K562 (cell line): ENCODE measurements at regions not wholly inside any gene's neighbourhood (a gene's known extent, or its start where the extent isn't known, plus 50 kb on each side); places are given as distances from the start of the nearest gene placed in this dataset.
"Not testable (repeated sequence)": the region's sequence is repeated elsewhere in the genome, so short reads cannot be mapped to it uniquely, and the experiment has no call there.

Experiments used
- ATAC-seq: fragments of 200-7000 bp; cut with Tn5 transposase; 3 replicates; pipeline ENCODE4 v1.9.1; 2020; ENCODE audit warnings: moderate library complexity
- BruUV-seq: library from RNA; stranded (reverse); fragments of 400-500 nt; replicated peaks from 2 replicates; lab custom pipeline; 2021; lab: Mats Ljungman, UMichigan
- CTCF ChIA-PET: fragments of 300-600 bp; formaldehyde crosslinking; extraction: SDS; loops from one replicate; lab custom pipeline; 2021; ENCODE audit warnings: low intra/inter-chr PET ratio; lab: Yijun Ruan, JAX
- POLR2A ChIA-PET: fragments of 300-600, 350-650 bp; sonication (Branson Sonifier 250); formaldehyde crosslinking; extraction: SDS; loops from one replicate; lab custom pipeline; 2021; ENCODE audit warnings: antibody characterized with exemption, inconsistent platforms; lab: Yijun Ruan, JAX
- DNase-seq, 4 experiments: peaks; one replicate each; pipeline versions ENCODE4 v3.0.0 to v3.0.0-alpha.2; 2011 to 2018; ENCODE audit warnings: low spot score in 3 of 4, mixed read lengths in 3 of 4; ENCODE audit errors: extremely low read depth in 1 of 4
- FAIRE-seq: peaks from 2 replicates; lab custom pipeline; 2011; peaks lifted over from hg19 to GRCh38; lab: Jason Lieb, UNC
- H2AFZ ChIP-seq: 2 replicates; pipeline ENCODE4 v1.6.0; 2011; ENCODE audit warnings: low read depth, low read length, control low read depth, inconsistent platforms
- H3K27ac ChIP-seq: fragments of 200-600 bp; 3 replicates; pipeline ENCODE4 v1.8.0; 2011; ENCODE audit warnings: low read depth, mild to moderate bottlenecking, control low read depth, inconsistent platforms, low read length, moderate library complexity, mixed read lengths; ENCODE audit errors: extremely low read depth
- H3K27me3 ChIP-seq, 2 experiments: fragments of 300-600 bp in 1 of 2; 2 replicates in 1 of 2; 3 replicates in 1 of 2; pipeline versions ENCODE4 v1.6.0 to v1.8.0; 2011; ENCODE audit warnings: inconsistent platforms in 2 of 2, low read length in 2 of 2, mild to moderate bottlenecking in 1 of 2, mixed read lengths in 1 of 2, moderate library complexity in 1 of 2; ENCODE audit not compliant: control insufficient read depth in 2 of 2, insufficient read depth in 2 of 2
- H3K36me3 ChIP-seq: fragments of 300-600 bp; 3 replicates; pipeline ENCODE4 v1.8.0; 2011; ENCODE audit warnings: mild to moderate bottlenecking, low read length, inconsistent platforms; ENCODE audit not compliant: control insufficient read depth, insufficient read depth
- H3K4me1 ChIP-seq, 2 experiments: fragments of 200-600 bp in 1 of 2; replicated peaks in 1 of 2; 2 replicates in 1 of 2; 3 replicates in 1 of 2; pipeline versions ENCODE4 v1.5.1 to v1.8.0; 2011; ENCODE audit warnings: inconsistent platforms in 2 of 2, low read length in 2 of 2, mild to moderate bottlenecking in 1 of 2, mixed read lengths in 1 of 2, moderate library complexity in 1 of 2; ENCODE audit not compliant: control insufficient read depth in 2 of 2, insufficient read depth in 2 of 2
- H3K4me2 ChIP-seq: 2 replicates; pipeline ENCODE4 v1.6.1; 2011; ENCODE audit warnings: low read length, control low read depth, inconsistent platforms, mixed read lengths; ENCODE audit not compliant: insufficient read depth
- H3K4me3 ChIP-seq: fragments of 200-600 bp; sonication (generic), shearing (Covaris generic); 2 replicates; pipeline ENCODE4 v1.5.1; 2016; ENCODE audit warnings: control low read depth, inconsistent platforms
- H3K79me2 ChIP-seq: fragments of 200-600 bp; 3 replicates; pipeline ENCODE4 v1.8.0; 2011; ENCODE audit warnings: low read length, inconsistent platforms; ENCODE audit not compliant: control insufficient read depth, insufficient read depth
- H3K9ac ChIP-seq, 2 experiments: 2 replicates each; pipeline versions ENCODE4 v1.6.0 to v1.6.1; 2011; ENCODE audit warnings: low read depth in 2 of 2, low read length in 2 of 2, control low read depth in 1 of 2, inconsistent platforms in 1 of 2, mild to moderate bottlenecking in 1 of 2, mixed read lengths in 1 of 2; ENCODE audit not compliant: insufficient read depth in 1 of 2
- H3K9me1 ChIP-seq: one replicate; pipeline ENCODE4 v1.6.0; 2011; ENCODE audit warnings: inconsistent platforms, mild to moderate bottlenecking, low read length, moderate library complexity; ENCODE audit not compliant: control insufficient read depth, insufficient read depth
- H3K9me3 ChIP-seq: replicated peaks from 2 replicates; pipeline ENCODE4 v1.5.1; 2011; ENCODE audit warnings: low read depth, low read length, inconsistent platforms; ENCODE audit not compliant: control insufficient read depth, insufficient read depth
- H4K20me1 ChIP-seq: replicated peaks from 2 replicates; pipeline ENCODE4 v1.6.1; 2011; ENCODE audit warnings: low read length, inconsistent platforms, mixed read lengths; ENCODE audit not compliant: control insufficient read depth, insufficient read depth
- CBFA2T2 ChIP-seq: fragments of 450-650 bp; conservative IDR thresholded peaks from 2 replicates; pipeline ENCODE4 v1.6.1; 2017; ENCODE audit warnings: mild to moderate bottlenecking
- FOSL1 ChIP-seq: fragments of 200-800 bp; sonication (Bioruptor generic); conservative IDR thresholded peaks from 2 replicates; pipeline ENCODE4 v1.6.1; 2016; ENCODE audit warnings: missing genetic modification characterization, missing compliant biosample characterization
- HSF4 ChIP-seq: fragments of 250-450 bp; sonication (Bioruptor Pico); IDR thresholded peaks from 2 replicates; pipeline ENCODE4 v2.1.2; 2022; ENCODE audit warnings: mild to moderate bottlenecking, moderate library complexity, borderline replicate concordance
- TARDBP ChIP-seq: fragments of 450-650 bp; IDR thresholded peaks from 2 replicates; pipeline ENCODE4 v1.6.1; 2016
- WGBS: fragments of 100-300 bp; shearing (Covaris generic); methylation state at CpG from one replicate; pipeline ENCODE4 v1.1.6; 2016; ENCODE audit warnings: low coverage, mixed read lengths; ENCODE audit not compliant: insufficient coverage; ENCODE audit errors: missing lambda C conversion rate; 5-methylcytosine and 5-hydroxymethylcytosine counted together
- in situ Hi-C: fragments of 300-500 bp; cut with MboI; formaldehyde crosslinking; loops from 4 replicates; pipeline ENCODE4 v1.15.0; 2018; ENCODE audit warnings: inconsistent platforms, mixed read lengths
- intact Hi-C: fragments of 100-400 bp; cut with micrococcal nuclease; formaldehyde crosslinking; loops from 2 replicates; pipeline ENCODE4 v1.14.2; 2022
- TF ChIP-seq, protein P1 (sequence below): fragments of 450-650 bp; IDR thresholded peaks from 2 replicates; pipeline ENCODE4 v1.6.1; 2016

GRCh38 chr1:228953808-228954207, 218.5 kb downstream of the RHOU start:
- H3K9ac ChIP-seq, H4K20me1 ChIP-seq, DNase-seq, intact Hi-C loops, H3K9me1 ChIP-seq, FAIRE-seq, H2AFZ ChIP-seq, H3K9me3 ChIP-seq, CTCF ChIA-PET, H3K4me1 ChIP-seq, H3K4me3 ChIP-seq, H3K27ac ChIP-seq, in situ Hi-C loops, BruUV-seq, H3K36me3 ChIP-seq, H3K4me2 ChIP-seq, H3K79me2 ChIP-seq, ATAC-seq: not testable (repeated sequence)
- POLR2A ChIA-PET: interaction anchor here (1.5 kb wide), 1 partner anchor 8 kb away, joined by 3 read pairs; no protein-coding TSS in a partner anchor
- WGBS: 2% methylated on average over 11 of the region's 11 CpGs
- H3K27me3 ChIP-seq: peaks cover 10 to 14% of the 10 kb centered on the region in 2 experiments; a peak in 4 of 5 replicates

DNA sequence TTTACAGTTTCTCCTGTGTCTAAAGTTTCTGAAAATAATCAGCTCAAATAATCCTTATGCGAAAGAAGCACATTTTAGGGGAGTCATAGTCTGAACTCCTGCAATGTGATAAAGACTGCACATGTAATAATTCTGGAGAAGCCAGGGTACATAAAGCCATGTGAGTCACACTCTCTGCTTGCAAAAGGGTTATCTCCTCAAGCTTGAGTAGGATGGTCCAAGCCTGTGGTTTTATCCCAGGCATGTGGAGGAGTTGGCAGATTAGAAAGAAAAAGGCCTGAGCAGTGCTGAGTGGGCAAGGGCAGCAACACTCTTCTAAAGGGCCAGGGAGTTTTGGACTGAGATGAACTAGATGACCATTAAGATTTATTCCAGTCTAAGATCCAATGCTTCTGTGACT, 220.4 kb downstream of the RHOU start:
- BruUV-seq: no TSS peak

More for the DNA sequence above, 220.4 kb downstream of the RHOU start:
- Histone ChIP-seq H4K20me1 (no peaks in the 10 kb centered on the region; the same call in 1 of the 2 replicates), H2AFZ (no peak overlapping the region), H3K9me1 (no peaks in the 10 kb centered on the region), H3K36me3 (no peaks in the 10 kb centered on the region), H3K9me3 (no peaks in the 10 kb centered on the region), H3K79me2 (no peaks in the 10 kb centered on the region), H3K27ac (no peak overlapping the region), H3K27me3 (peaks cover 13 to 15% of the 10 kb centered on the region in 2 experiments; a peak in 4 of 5 replicates), H3K9ac (no peak overlapping the region), H3K4me2 (no peak overlapping the region), H3K4me1 (no peaks in the 10 kb centered on the region), H3K4me3 (no peak overlapping the region)
- TF ChIP-seq HSF4 (no peak), TARDBP (no peak), FOSL1 (tag) (0 out of 2 replicates have a peak, but pooled peaks have one; percentile 40), CBFA2T2 (peak; percentile 19; the same call in 1 of the 2 replicates)
- TF ChIP-seq, protein P1, sequence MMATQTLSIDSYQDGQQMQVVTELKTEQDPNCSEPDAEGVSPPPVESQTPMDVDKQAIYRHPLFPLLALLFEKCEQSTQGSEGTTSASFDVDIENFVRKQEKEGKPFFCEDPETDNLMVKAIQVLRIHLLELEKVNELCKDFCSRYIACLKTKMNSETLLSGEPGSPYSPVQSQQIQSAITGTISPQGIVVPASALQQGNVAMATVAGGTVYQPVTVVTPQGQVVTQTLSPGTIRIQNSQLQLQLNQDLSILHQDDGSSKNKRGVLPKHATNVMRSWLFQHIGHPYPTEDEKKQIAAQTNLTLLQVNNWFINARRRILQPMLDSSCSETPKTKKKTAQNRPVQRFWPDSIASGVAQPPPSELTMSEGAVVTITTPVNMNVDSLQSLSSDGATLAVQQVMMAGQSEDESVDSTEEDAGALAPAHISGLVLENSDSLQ: no peak
- FAIRE-seq (no peak), ATAC-seq (no peak), DNase-seq (no peak)
- intact Hi-C loops: no loop called here
- 0% methylated on average over 1 of the region's 1 CpG for WGBS
- ChIA-PET CTCF (no interaction called here), POLR2A (no interaction called here)
- in situ Hi-C loops: no loop called here
